ENCODE measurements at regions not wholly inside any gene's neighbourhood (a gene's known extent, or its start where the extent isn't known, plus 50 kb on each side); places are given as distances from the start of the nearest gene placed in this dataset.

- no peak for TF ChIP-seq EZH2 (IDR thresholded peaks at IDR 0.05; ENCODE audit: low read length)
- no peak for TF ChIP-seq CTCF (optimal IDR thresholded peaks at IDR 0.05 in 1 of 3, IDR thresholded peaks at IDR 0.05 in 1 of 3, conservative IDR thresholded peaks at IDR 0.05 in 1 of 3; ENCODE audit: extremely low read depth in 1 of 3, insufficient read depth in 2 of 3, low read length in 3 of 3)
Measured at GRCh38 chr4:187417721-187418120, 577.9 kb upstream of the ZFP42 start.
